BE2C (cell line): ENCODE measurements at regions not wholly inside any gene's neighbourhood (a gene's known extent, or its start where the extent isn't known, plus 50 kb on each side); places are given as distances from the start of the nearest gene placed in this dataset.

ENCODE experiments used
- DNase-seq: peaks from one replicate; pipeline ENCODE4 v3.0.0-alpha.2; 2020
- H3K27me3 ChIP-seq: fragments of 250-450 bp; sonication (Bioruptor Pico); 2 replicates; pipeline ENCODE4 v1.5.1; 2020; ENCODE audit warnings: mild to moderate bottlenecking
- H3K36me3 ChIP-seq: fragments of 250-450 bp; sonication (Bioruptor Pico); 2 replicates; pipeline ENCODE4 v1.5.1; 2020; ENCODE audit warnings: mild to moderate bottlenecking
- H3K4me1 ChIP-seq: fragments of 250-450 bp; sonication (Bioruptor Pico); 2 replicates; pipeline ENCODE4 v1.5.1; 2020
- H3K4me3 ChIP-seq: 2 replicates; pipeline ENCODE4 v1.5.1; 2011; ENCODE audit warnings: low read depth, low read length
- H3K9me3 ChIP-seq: fragments of 250-450 bp; sonication (Bioruptor Pico); 2 replicates; pipeline ENCODE4 v1.5.1; 2020
- TF ChIP-seq, protein P1 (sequence below): IDR thresholded peaks from 2 replicates; pipeline ENCODE4 v1.5.1; 2012; ENCODE audit warnings: mild to moderate bottlenecking, low read depth, low read length

DNA sequence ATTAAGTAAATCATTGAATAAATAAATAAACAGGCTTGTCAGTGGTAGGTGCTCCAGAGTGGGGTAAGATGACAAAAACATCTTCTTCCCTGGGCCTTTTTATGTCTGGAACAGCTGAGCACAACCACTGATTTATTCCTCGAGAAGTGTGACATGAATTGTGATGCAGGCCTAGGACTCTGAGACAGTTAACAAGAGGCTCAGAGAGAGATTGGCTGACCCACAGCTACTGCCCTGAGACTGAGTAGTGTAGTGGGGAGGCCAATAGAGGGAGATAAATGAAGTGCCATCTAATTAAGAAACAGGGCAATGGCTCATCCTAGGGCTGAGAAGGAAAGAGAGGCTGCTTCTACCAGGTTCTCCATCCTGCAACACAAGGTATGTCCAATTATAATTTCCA lies 369.3 kb upstream of the TRPC7 start:
- Histone ChIP-seq H3K4me1 (no peaks in the 10 kb centered on the region), H3K36me3 (no peaks in the 10 kb centered on the region), H3K27me3 (no peaks in the 10 kb centered on the region), H3K9me3 (no peaks in the 10 kb centered on the region), H3K4me3 (no peak overlapping the region)
- DNase-seq = no peak
- TF ChIP-seq, protein P1, sequence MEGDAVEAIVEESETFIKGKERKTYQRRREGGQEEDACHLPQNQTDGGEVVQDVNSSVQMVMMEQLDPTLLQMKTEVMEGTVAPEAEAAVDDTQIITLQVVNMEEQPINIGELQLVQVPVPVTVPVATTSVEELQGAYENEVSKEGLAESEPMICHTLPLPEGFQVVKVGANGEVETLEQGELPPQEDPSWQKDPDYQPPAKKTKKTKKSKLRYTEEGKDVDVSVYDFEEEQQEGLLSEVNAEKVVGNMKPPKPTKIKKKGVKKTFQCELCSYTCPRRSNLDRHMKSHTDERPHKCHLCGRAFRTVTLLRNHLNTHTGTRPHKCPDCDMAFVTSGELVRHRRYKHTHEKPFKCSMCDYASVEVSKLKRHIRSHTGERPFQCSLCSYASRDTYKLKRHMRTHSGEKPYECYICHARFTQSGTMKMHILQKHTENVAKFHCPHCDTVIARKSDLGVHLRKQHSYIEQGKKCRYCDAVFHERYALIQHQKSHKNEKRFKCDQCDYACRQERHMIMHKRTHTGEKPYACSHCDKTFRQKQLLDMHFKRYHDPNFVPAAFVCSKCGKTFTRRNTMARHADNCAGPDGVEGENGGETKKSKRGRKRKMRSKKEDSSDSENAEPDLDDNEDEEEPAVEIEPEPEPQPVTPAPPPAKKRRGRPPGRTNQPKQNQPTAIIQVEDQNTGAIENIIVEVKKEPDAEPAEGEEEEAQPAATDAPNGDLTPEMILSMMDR = no peak

DNA sequence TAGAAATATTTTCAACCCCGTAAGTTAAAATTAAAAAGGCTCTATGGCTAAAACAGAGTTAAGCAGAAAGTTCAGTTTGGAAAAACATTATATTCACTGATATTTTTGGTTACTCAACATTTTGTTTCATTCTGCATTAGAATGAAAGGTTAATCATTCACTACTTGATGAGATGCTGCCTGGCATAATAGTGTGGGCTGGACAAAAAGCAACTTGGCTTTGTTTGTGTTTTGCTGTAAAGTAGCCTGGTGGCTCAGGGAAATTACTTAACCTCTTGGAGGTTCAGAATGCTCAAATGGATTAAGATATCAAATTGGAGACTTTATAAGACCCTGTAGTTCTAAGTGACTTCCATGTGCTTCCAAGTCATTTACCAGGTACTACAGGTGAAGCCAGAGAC lies 367.4 kb upstream of the TRPC7 start:
- TF ChIP-seq, protein P1 = no peak
- DNase-seq = no peak
- no peak overlapping the region for H3K4me3 ChIP-seq
- H3K4me1 ChIP-seq = no peaks in the 10 kb centered on the region
- no peaks in the 10 kb centered on the region for H3K9me3 ChIP-seq
- no peaks in the 10 kb centered on the region for H3K36me3 ChIP-seq
- H3K27me3 ChIP-seq = no peaks in the 10 kb centered on the region

DNA sequence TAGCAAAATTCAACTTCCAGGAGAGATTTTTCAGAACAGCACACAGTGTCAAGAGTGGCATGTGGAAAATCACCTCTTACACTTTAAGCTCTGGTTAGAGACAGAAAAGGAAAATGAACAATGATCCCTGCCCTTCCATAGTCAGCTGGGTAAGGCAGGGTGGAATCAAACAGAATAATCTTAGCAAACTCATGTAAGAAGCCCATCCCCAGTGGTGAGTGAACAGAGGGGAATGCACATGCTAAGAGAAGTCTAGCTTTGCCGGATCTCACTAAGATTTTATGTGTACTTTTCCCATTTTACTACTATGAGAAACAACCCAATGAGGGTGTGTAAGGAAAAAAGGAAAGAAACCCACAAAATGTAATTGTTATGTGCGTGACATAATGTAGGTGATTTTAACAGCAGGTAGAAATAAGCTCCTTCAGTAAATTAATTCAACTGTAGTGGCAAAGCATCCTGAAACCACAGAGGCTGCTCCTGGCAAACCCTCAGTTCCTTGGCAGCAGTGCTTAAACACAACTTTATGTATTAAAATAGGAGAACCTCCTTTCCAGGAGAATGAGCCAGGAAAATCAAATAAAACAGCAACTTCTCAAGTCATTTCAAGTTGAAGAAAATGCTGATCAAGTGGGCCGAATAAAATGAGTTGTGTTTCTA lies 366.0 kb upstream of the TRPC7 start:
- TF ChIP-seq, protein P1 = no peak
- no peak for DNase-seq
- no peaks in the 10 kb centered on the region for H3K36me3 ChIP-seq
- H3K4me1 ChIP-seq = no peaks in the 10 kb centered on the region
- no peaks in the 10 kb centered on the region for H3K9me3 ChIP-seq
- H3K27me3 ChIP-seq = no peaks in the 10 kb centered on the region
- H3K4me3 ChIP-seq = no peak overlapping the region

DNA sequence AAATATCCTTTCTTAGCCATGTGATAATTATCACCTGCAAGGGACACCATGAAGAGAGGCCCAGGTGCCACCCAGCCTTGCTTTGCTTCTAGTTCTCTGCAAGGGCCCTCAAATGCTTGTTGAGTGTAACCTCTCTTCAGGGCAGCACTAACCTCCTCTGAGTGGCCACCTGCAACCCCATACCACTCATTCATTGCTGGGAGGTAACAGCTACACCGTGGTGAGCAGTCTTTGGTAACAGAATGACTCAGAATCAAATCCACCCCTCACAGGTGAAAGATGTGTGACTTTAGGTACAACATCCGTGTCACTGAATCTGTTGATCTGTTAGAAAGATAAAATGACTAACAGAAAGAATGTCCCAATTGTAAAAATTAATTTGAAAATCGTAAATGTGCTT lies 365.1 kb upstream of the TRPC7 start:
- Histone ChIP-seq H3K27me3 (no peaks in the 10 kb centered on the region), H3K4me1 (no peaks in the 10 kb centered on the region), H3K4me3 (no peak overlapping the region), H3K36me3 (no peaks in the 10 kb centered on the region), H3K9me3 (no peaks in the 10 kb centered on the region)
- no peak for DNase-seq
- TF ChIP-seq, protein P1 = no peak

DNA sequence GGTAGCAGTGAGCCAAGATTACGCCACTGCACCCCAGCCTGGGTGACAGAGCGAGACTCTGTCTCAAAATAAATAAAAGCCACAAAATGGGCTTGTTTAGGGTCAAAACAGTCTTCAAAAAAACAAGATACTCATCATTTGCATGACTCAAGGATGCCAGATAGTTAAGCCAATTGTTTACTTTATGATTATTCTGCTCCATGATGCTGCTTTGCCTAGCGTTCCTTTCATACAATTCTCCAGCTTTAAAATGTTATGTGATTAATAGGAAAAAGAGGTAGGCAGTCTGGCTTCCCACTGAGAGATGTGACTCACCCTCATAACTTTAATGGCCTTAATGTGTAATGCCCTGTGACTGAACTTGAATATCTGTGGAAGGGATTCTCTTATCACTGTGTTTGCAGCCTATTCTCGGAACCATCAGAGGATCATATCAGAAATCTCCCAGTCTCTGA lies 364.6 kb upstream of the TRPC7 start:
- H3K4me3 ChIP-seq = no peak overlapping the region
- H3K4me1 ChIP-seq = no peaks in the 10 kb centered on the region
- no peak for DNase-seq
- no peaks in the 10 kb centered on the region for H3K36me3 ChIP-seq
- H3K27me3 ChIP-seq = no peaks in the 10 kb centered on the region
- H3K9me3 ChIP-seq = no peaks in the 10 kb centered on the region
- TF ChIP-seq, protein P1 = no peak

DNA sequence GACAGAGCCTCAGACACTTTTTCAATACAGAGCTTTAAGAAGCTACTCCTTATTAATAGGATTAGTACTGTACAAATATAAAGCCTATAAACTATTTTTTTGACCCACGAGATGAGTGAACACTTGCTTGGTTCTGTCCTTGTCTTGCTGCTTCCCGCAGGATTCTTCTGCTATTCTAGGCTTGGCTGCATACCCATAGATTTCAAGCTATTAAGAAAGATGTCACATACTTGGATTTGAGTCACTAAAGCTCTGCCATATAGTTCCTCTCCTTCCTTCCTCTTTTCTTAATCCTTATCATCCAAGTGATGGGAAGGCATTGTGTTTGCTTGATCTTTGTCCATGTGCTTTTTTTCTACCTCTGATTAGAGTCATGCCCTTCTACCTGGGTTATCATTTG lies 361.2 kb upstream of the TRPC7 start:
- no peaks in the 10 kb centered on the region for H3K36me3 ChIP-seq

More for the DNA sequence above, 361.2 kb upstream of the TRPC7 start:
- Histone ChIP-seq H3K9me3 (no peaks in the 10 kb centered on the region), H3K4me1 (no peaks in the 10 kb centered on the region), H3K4me3 (no peak overlapping the region), H3K27me3 (no peaks in the 10 kb centered on the region)
- TF ChIP-seq, protein P1 = no peak
- no peak for DNase-seq
